GM19395 (cell line): ENCODE measurements at regions not wholly inside any gene's neighbourhood (a gene's known extent, or its start where the extent isn't known, plus 50 kb on each side); places are given as distances from the start of the nearest gene placed in this dataset.

Source experiments
- ATAC-seq: cut with Tn5 transposase; IDR thresholded peaks from one replicate; pipeline ENCODE4 v1.9.1; 2021; ENCODE audit warnings: mild to moderate bottlenecking, moderate library complexity; ENCODE audit not compliant: unreplicated experiment

- ATAC-seq, result no peak
These were observed 228.2 kb upstream of the GSE1 start for GRCh38 chr16:85384833-85385462.

- no peak for ATAC-seq
These were observed 227.4 kb upstream of the GSE1 start for GRCh38 chr16:85385463-85386331.

- no peak for ATAC-seq
These were observed 226.5 kb upstream of the GSE1 start for GRCh38 chr16:85386467-85387170.

- no peak for ATAC-seq
These were observed 226.0 kb upstream of the GSE1 start for GRCh38 chr16:85387171-85387507.

GRCh38 chr16:85387731-85388295 is 225.3 kb upstream of the GSE1 start:
- no peak for ATAC-seq

GRCh38 chr16:85389679-85390470 is 223.2 kb upstream of the GSE1 start:
- no peak for ATAC-seq

GRCh38 chr16:85390511-85391174 is 222.5 kb upstream of the GSE1 start:
- ATAC-seq, result no peak

- ATAC-seq, result no peak
These were observed 221.9 kb upstream of the GSE1 start for GRCh38 chr16:85391175-85391707.

- no peak for ATAC-seq
These were observed 221.1 kb upstream of the GSE1 start for GRCh38 chr16:85391769-85392583.

GRCh38 chr16:85392756-85393673 is 220.1 kb upstream of the GSE1 start:
- ATAC-seq, result no peak

GRCh38 chr16:85393674-85394451 is 219.3 kb upstream of the GSE1 start:
- ATAC-seq, result no peak

GRCh38 chr16:85394456-85395206 is 218.5 kb upstream of the GSE1 start:
- no peak for ATAC-seq

- ATAC-seq, result no peak
These were observed 217.8 kb upstream of the GSE1 start for GRCh38 chr16:85395207-85395912.

GRCh38 chr16:85395913-85396878 is 216.9 kb upstream of the GSE1 start:
- ATAC-seq, result no peak
